ENCODE measurements at regions not wholly inside any gene's neighbourhood (a gene's known extent, or its start where the extent isn't known, plus 50 kb on each side); places are given as distances from the start of the nearest gene placed in this dataset.

DNA sequence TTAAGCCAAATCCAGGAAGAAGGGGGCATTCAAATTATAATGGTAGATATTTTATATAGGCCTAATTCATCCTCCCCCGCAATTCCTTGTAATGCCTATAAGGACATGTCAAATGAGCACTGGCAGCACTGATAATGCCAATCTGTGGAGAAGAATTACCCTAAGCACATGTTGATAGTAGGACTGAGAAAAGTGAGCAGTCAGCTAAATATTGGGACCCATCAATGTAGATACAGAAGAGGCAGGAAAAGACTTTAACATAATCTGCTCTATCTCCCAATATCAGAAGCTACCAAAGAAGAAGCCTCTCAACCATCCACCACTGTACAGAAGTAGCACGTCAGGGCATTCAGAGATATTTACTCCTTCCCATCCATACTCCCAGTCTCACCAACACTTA is 101.3 kb upstream of the REG3A start:
- TF ChIP-seq, protein P1, sequence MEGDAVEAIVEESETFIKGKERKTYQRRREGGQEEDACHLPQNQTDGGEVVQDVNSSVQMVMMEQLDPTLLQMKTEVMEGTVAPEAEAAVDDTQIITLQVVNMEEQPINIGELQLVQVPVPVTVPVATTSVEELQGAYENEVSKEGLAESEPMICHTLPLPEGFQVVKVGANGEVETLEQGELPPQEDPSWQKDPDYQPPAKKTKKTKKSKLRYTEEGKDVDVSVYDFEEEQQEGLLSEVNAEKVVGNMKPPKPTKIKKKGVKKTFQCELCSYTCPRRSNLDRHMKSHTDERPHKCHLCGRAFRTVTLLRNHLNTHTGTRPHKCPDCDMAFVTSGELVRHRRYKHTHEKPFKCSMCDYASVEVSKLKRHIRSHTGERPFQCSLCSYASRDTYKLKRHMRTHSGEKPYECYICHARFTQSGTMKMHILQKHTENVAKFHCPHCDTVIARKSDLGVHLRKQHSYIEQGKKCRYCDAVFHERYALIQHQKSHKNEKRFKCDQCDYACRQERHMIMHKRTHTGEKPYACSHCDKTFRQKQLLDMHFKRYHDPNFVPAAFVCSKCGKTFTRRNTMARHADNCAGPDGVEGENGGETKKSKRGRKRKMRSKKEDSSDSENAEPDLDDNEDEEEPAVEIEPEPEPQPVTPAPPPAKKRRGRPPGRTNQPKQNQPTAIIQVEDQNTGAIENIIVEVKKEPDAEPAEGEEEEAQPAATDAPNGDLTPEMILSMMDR (IDR thresholded peaks at IDR 0.05): no peak
- TF ChIP-seq POLR2A (IDR thresholded peaks at IDR 0.05): no peak
- no peak for TF ChIP-seq EP300 (IDR thresholded peaks at IDR 0.05)

Data from tibial nerve (tissue), 4 donors.